Stimulated activated CD8-positive, alpha-beta memory T cell treated with anti-CD3 and anti-CD28 coated beads, Interleukin-15, amount 100 ng/mL, for 1 hour (primary cell): ENCODE measurements at regions not wholly inside any gene's neighbourhood (a gene's known extent, or its start where the extent isn't known, plus 50 kb on each side); places are given as distances from the start of the nearest gene placed in this dataset.

Experiments
- DNase-seq: peaks from one replicate; pipeline ENCODE4 v3.0.0-alpha.2; 2020; ENCODE audit warnings: low read depth

- DNase-seq: peak; percentile 40
Measured at GRCh38 chr3:42012935-42013690, 51.2 kb upstream of the ULK4 start.

DNA sequence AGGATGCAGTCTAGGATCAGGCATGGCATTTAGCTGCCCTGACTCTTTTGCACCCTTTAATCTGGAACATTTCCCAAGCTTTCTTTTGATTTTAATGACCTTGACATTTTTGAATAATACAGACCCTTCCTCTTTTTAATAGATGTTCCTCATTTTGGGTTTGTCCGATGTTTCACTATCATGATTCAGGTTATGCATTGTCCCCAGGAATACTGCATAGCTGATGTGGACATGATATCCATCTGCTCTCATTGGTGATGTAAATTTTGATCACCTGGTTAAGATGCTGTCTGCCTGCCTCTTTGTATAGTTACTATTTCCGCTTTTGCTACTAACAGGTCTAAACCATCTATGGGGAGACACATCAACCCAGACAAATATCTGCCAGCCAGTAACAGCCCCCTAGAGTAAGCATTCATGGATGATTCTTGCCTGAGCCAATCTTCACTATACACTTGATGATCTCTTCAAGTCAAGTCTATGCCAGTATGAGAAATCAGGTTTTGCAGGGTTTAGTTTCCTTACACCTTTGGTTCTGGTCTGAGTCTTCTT is 50.6 kb upstream of the ULK4 start:
- no peak for DNase-seq
